ENCODE measurements at regions not wholly inside any gene's neighbourhood (a gene's known extent, or its start where the extent isn't known, plus 50 kb on each side); places are given as distances from the start of the nearest gene placed in this dataset.

DNA sequence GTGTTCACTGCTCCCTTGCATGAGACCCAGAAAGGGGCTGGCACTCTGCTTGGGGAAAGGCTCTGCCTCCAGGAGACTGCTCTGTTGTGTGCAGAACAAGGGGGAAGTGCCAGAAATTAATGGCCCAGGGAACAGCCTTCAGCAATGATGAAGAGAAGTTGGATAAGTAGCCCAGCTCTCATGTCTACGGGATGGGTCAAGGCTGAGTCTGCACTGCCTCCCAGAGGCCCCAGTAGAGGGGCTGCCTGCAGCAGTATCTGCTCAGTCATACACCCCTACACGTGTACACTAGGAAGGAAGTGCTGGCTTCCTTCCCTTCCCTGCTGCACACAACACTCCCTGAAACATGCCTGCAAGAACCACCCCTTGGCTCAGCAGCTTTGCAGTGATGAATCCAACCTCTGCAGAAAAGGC lies 54.6 kb upstream of the URI1 start:
- TF ChIP-seq CTCF (IDR thresholded peaks at IDR 0.05; ENCODE audit: poor library complexity) = no peak
- TF ChIP-seq EZH2 (IDR thresholded peaks at IDR 0.05; ENCODE audit: borderline replicate concordance) = no peak
- no peak for TF ChIP-seq EZH2phosphoT487 (IDR thresholded peaks at IDR 0.05; ENCODE audit: low read depth, severe bottlenecking, unreplicated experiment)
